Suprapubic skin (tissue), 3 donors: ENCODE measurements at regions not wholly inside any gene's neighbourhood (a gene's known extent, or its start where the extent isn't known, plus 50 kb on each side); places are given as distances from the start of the nearest gene placed in this dataset.

Source experiments
- EP300 ChIP-seq: sonication (generic); formaldehyde crosslinking; IDR thresholded peaks from one replicate; pipeline ENCODE4 v1.6.1; 2017; ENCODE audit warnings: antibody characterized with exemption
- POLR2A ChIP-seq, 2 donors: fragments of 450-650 bp; IDR thresholded peaks; one replicate each; pipeline ENCODE4 v1.6.1; 2017; ENCODE audit warnings: antibody characterized with exemption in 2 of 2, mild to moderate bottlenecking in 2 of 2, moderate library complexity in 2 of 2
- TF ChIP-seq, protein P1 (sequence below), 2 donors: fragments of 200-600 bp in 1 of 2; fragments of 450-650 bp in 1 of 2; sonication (generic) in 1 of 2; IDR thresholded peaks; one replicate each; pipeline ENCODE4 v1.5.1; 2016 to 2019; ENCODE audit warnings: antibody characterized with exemption in 2 of 2, mild to moderate bottlenecking in 1 of 2, moderate library complexity in 1 of 2

DNA sequence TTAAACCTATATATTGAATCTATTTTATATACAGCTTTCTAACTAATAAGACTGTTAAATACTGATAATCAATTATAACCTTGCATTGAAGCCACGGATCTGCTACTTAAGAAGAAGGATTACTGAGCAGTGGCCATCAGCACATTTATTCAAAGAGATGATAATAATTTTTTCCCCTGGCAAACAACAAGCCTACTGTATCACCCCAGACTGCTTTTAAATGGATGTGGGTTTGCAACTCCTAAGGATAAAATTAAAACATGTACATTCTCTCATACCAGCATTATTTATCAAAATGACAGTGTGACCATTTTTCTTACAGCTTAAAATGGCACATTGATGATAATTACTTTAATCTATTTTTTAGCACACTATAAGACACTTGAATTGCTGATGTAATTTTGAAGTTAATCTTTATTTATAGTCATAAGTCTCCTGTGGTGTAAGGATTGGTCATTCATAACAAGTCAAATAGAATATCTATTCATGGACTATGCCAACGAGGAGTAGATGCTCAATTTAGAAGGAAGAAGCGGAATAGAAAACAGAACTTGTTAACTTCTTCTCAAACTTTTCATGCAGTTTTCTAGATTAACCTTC, 517.7 kb downstream of the METTL4 start:
- TF ChIP-seq POLR2A (IDR thresholded peaks at IDR 0.05): no peak
- TF ChIP-seq EP300: no peak
- TF ChIP-seq, protein P1, sequence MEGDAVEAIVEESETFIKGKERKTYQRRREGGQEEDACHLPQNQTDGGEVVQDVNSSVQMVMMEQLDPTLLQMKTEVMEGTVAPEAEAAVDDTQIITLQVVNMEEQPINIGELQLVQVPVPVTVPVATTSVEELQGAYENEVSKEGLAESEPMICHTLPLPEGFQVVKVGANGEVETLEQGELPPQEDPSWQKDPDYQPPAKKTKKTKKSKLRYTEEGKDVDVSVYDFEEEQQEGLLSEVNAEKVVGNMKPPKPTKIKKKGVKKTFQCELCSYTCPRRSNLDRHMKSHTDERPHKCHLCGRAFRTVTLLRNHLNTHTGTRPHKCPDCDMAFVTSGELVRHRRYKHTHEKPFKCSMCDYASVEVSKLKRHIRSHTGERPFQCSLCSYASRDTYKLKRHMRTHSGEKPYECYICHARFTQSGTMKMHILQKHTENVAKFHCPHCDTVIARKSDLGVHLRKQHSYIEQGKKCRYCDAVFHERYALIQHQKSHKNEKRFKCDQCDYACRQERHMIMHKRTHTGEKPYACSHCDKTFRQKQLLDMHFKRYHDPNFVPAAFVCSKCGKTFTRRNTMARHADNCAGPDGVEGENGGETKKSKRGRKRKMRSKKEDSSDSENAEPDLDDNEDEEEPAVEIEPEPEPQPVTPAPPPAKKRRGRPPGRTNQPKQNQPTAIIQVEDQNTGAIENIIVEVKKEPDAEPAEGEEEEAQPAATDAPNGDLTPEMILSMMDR (IDR thresholded peaks at IDR 0.05): no peak
